ENCODE measurements at regions not wholly inside any gene's neighbourhood (a gene's known extent, or its start where the extent isn't known, plus 50 kb on each side); places are given as distances from the start of the nearest gene placed in this dataset.
"Not testable (repeated sequence)": the region's sequence is repeated elsewhere in the genome, so short reads cannot be mapped to it uniquely, and the experiment has no call there.

- no peak for DNase-seq (ENCODE audit: low read depth)
- TF ChIP-seq, protein P1, sequence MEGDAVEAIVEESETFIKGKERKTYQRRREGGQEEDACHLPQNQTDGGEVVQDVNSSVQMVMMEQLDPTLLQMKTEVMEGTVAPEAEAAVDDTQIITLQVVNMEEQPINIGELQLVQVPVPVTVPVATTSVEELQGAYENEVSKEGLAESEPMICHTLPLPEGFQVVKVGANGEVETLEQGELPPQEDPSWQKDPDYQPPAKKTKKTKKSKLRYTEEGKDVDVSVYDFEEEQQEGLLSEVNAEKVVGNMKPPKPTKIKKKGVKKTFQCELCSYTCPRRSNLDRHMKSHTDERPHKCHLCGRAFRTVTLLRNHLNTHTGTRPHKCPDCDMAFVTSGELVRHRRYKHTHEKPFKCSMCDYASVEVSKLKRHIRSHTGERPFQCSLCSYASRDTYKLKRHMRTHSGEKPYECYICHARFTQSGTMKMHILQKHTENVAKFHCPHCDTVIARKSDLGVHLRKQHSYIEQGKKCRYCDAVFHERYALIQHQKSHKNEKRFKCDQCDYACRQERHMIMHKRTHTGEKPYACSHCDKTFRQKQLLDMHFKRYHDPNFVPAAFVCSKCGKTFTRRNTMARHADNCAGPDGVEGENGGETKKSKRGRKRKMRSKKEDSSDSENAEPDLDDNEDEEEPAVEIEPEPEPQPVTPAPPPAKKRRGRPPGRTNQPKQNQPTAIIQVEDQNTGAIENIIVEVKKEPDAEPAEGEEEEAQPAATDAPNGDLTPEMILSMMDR (IDR thresholded peaks at IDR 0.05; ENCODE audit: low read depth, low read length, missing control alignments), result no peak
- H3K4me3 ChIP-seq (ENCODE audit: low read depth, low read length), result no peak overlapping the region
These were observed 1388.8 kb downstream of the UQCRFS1 start for GRCh38 chr19:27824108-27824507.

DNA sequence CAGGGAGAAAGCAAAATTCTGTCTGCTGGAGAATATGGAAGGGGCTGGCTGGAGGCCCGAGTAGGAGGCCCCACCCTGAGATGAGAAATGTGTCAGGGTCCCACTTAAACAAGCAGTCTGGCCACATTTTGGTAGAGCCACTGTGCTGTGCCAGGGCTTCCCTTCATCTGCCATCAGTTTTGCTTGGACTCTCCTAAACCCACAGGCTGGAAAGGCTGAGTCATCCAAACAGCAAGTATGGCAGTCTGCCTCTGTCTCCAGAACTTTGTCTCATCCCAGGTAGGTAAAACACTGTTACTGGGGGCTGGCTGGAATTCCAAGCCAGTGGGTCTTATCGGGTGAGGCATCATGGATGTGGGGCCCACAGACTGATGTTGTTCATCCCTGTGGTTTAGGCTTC lies 1390.6 kb downstream of the UQCRFS1 start:
- H3K4me3 ChIP-seq (ENCODE audit: low read depth, low read length), result no peak overlapping the region
- TF ChIP-seq, protein P1 (IDR thresholded peaks at IDR 0.05; ENCODE audit: low read depth, low read length, missing control alignments), result no peak
- no peak for DNase-seq (ENCODE audit: low read depth)

DNA sequence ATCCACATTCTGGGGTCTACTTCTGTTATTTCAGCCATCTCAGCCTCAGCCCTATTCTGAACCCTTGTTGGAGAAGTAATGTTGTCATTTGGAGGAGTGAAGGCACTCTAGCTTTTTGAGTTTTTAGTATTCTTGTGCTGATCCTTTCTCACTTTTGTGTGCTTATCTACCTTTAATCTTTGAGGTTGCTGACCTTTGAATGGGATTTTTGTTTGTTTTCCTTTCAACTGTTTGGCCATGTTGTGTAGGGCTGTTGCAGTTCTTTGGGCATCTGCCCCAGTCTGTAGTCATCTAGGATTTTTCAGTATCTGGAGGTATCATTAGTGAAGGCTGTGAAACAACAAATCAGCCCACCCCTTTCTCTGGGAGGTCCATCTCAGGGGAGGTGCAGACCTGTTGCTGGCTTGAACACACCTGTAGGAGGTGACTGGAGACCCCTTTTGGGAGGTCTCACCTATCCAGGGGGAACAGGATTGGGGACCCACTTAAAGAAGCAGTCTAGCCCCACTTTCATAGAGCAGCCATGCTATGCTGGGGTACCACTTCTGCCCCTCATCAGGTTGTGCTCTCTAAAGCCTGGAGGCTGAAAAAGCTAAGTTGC lies 1391.4 kb downstream of the UQCRFS1 start:
- DNase-seq (ENCODE audit: low read depth), result no peak
- H3K4me3 ChIP-seq (ENCODE audit: low read depth, low read length), result no peak overlapping the region
- TF ChIP-seq, protein P1 (IDR thresholded peaks at IDR 0.05; ENCODE audit: low read depth, low read length, missing control alignments), result no peak

DNA sequence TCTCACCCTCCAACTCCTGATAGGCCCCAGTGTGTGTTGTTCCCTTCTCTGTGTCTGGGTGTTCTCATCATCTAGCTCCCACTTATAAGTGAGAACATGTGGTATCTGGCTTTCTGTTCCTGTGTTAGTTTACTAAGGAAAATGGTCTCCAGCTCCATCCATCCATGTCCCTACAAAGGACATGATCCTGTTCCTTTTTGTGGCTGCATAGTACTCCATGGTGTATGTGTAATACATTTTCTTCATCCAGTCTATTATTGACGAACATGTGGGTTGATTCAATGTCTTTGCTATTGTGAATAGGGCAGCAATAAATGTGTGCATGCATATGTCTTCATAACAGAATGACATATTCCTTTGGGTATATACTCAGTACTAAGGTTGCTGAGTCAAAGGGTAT lies 1397.0 kb downstream of the UQCRFS1 start:
- no peak for DNase-seq (ENCODE audit: low read depth)
- TF ChIP-seq, protein P1 (IDR thresholded peaks at IDR 0.05; ENCODE audit: low read depth, low read length, missing control alignments), result no peak

GRCh38 chr19:27814834-27815233 lies 1398.1 kb downstream of the UQCRFS1 start:
- DNase-seq (ENCODE audit: low read depth); H3K4me3 ChIP-seq (ENCODE audit: low read depth, low read length): not testable (repeated sequence)

More for the DNA sequence above, 1397.0 kb downstream of the UQCRFS1 start:
- H3K4me3 ChIP-seq (ENCODE audit: low read depth, low read length), result no peak overlapping the region

DNA sequence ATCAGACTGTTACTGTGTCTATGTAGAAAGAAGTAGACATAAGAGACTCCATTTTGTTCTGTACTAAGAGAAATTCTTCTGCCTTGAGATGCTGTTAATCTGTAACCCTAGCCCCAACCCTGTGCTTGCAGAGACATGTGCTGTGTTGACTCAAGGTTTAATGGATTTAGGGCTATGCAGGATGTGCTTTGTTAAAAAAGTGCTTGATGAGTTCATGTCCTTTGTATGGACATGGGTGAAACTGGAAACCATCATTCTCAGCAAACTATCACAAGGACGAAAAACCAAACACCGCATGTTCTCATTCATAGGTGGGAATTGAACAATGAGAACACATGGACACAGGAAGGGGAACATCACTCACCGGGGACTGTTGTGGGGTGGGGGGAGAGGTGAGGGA lies 1398.7 kb downstream of the UQCRFS1 start:
- not testable (repeated sequence) for H3K4me3 ChIP-seq (ENCODE audit: low read depth, low read length); DNase-seq (ENCODE audit: low read depth)

GRCh38 chr19:27806471-27807070 lies 1406.4 kb downstream of the UQCRFS1 start:
- no peak for DNase-seq (ENCODE audit: low read depth)
- TF ChIP-seq, protein P1 (IDR thresholded peaks at IDR 0.05; ENCODE audit: low read depth, low read length, missing control alignments), result no peak
- H3K4me3 ChIP-seq (ENCODE audit: low read depth, low read length), result no peak overlapping the region

- TF ChIP-seq, protein P1 (IDR thresholded peaks at IDR 0.05; ENCODE audit: low read depth, low read length, missing control alignments), result no peak
- H3K4me3 ChIP-seq (ENCODE audit: low read depth, low read length), result no peak overlapping the region
- DNase-seq (ENCODE audit: low read depth), result no peak
These were observed 1407.1 kb downstream of the UQCRFS1 start for GRCh38 chr19:27805848-27806247.
